Endothelial cell of umbilical vein (primary cell): ENCODE measurements at regions not wholly inside any gene's neighbourhood (a gene's known extent, or its start where the extent isn't known, plus 50 kb on each side); places are given as distances from the start of the nearest gene placed in this dataset.

Experiments
- BruUV-seq: library from RNA; stranded (reverse); fragments of 400-500 nt; replicated peaks from 2 replicates; lab custom pipeline; 2021; lab: Mats Ljungman, UMichigan
- CTCF ChIA-PET: fragments of 300-600, 350-600 bp; sonication (Branson Sonifier 250); formaldehyde crosslinking; loops from one replicate; lab custom pipeline; 2021; ENCODE audit warnings: antibody characterized with exemption, inconsistent platforms; lab: Charles Lee
- POLR2A ChIA-PET: fragments of 300-600, 350-600 bp; sonication (Branson Sonifier 250); formaldehyde crosslinking; loops from one replicate; lab custom pipeline; 2021; ENCODE audit warnings: antibody characterized with exemption, inconsistent platforms; lab: Charles Lee
- DNase-seq: peaks from one replicate; pipeline ENCODE4 v3.0.0-alpha.2; 2011; ENCODE audit warnings: low read depth, low spot score
- FAIRE-seq: peaks from 2 replicates; lab custom pipeline; 2011; peaks lifted over from hg19 to GRCh38; lab: Jason Lieb, UNC
- H2AFZ ChIP-seq: 2 replicates; pipeline ENCODE4 v1.6.0; 2012; ENCODE audit warnings: low read depth, low read length, control low read depth, inconsistent platforms
- H3K27ac ChIP-seq: 2 replicates; pipeline ENCODE4 v1.5.1; 2011; ENCODE audit warnings: low read depth, mild to moderate bottlenecking, control low read depth, low read length, moderate library complexity; ENCODE audit not compliant: insufficient read depth
- H3K27me3 ChIP-seq, 2 experiments: 2 replicates each; pipeline versions ENCODE4 v1.6.0 to v1.6.1; 2011; ENCODE audit warnings: low read length in 2 of 2, mixed read lengths in 1 of 2; ENCODE audit not compliant: control insufficient read depth in 2 of 2, insufficient read depth in 2 of 2
- H3K36me3 ChIP-seq, 2 experiments: 2 replicates in 1 of 2; 3 replicates in 1 of 2; pipeline ENCODE4 v1.5.1; 2011; ENCODE audit warnings: low read length in 2 of 2, mild to moderate bottlenecking in 1 of 2, moderate library complexity in 1 of 2; ENCODE audit not compliant: control insufficient read depth in 2 of 2, insufficient read depth in 2 of 2; ENCODE audit errors: extremely low read depth in 1 of 2
- H3K4me1 ChIP-seq: 3 replicates; pipeline ENCODE4 v1.5.1; 2011; ENCODE audit warnings: mild to moderate bottlenecking, low read length; ENCODE audit not compliant: control insufficient read depth, insufficient read depth; ENCODE audit errors: extremely low read depth
- H3K4me2 ChIP-seq: 2 replicates; pipeline ENCODE4 v1.6.1; 2011; ENCODE audit warnings: low read length, control low read depth, mixed read lengths; ENCODE audit not compliant: insufficient read depth
- H3K4me3 ChIP-seq, 3 experiments: fragments of 200-600 bp in 1 of 3; sonication (generic), shearing (Covaris generic) in 1 of 3; replicated peaks in 1 of 3; 2 replicates each; pipeline ENCODE4 v1.5.1; 2011 to 2016; ENCODE audit warnings: control low read depth in 3 of 3, low read length in 3 of 3, mild to moderate bottlenecking in 2 of 3, inconsistent platforms in 1 of 3, low read depth in 1 of 3, moderate library complexity in 1 of 3; ENCODE audit not compliant: insufficient read depth in 1 of 3
- H3K79me2 ChIP-seq: 2 replicates; pipeline ENCODE4 v1.6.0; 2012; ENCODE audit warnings: low read length, inconsistent platforms; ENCODE audit not compliant: control insufficient read depth, insufficient read depth
- H3K9ac ChIP-seq: replicated peaks from 2 replicates; pipeline ENCODE3; 2011; ENCODE audit warnings: low read length, control low read depth; ENCODE audit not compliant: insufficient read depth; ENCODE audit errors: extremely low read depth
- H3K9me1 ChIP-seq: replicated peaks from 3 replicates; pipeline ENCODE4 v1.6.0; 2011; ENCODE audit warnings: mild to moderate bottlenecking, low read length; ENCODE audit not compliant: control insufficient read depth, insufficient read depth; ENCODE audit errors: extremely low read depth
- H3K9me3 ChIP-seq: replicated peaks from 2 replicates; pipeline ENCODE4 v1.5.1; 2012; ENCODE audit warnings: low read length, inconsistent platforms; ENCODE audit not compliant: control insufficient read depth, insufficient read depth
- H4K20me1 ChIP-seq: replicated peaks from 2 replicates; pipeline ENCODE3; 2011; ENCODE audit warnings: mild to moderate bottlenecking, low read length; ENCODE audit not compliant: control insufficient read depth, insufficient read depth; ENCODE audit errors: extremely low read depth
- CTCF ChIP-seq, 2 donors: IDR thresholded peaks; 1 replicate in 1 of 2; 2 replicates in 1 of 2; pipeline ENCODE4 v1.5.1; 2011; ENCODE audit warnings: low read length in 2 of 2, mild to moderate bottlenecking in 2 of 2, moderate library complexity in 2 of 2, control low read depth in 1 of 2, inconsistent platforms in 1 of 2, low read depth in 1 of 2; ENCODE audit not compliant: insufficient read depth in 1 of 2; ENCODE audit errors: extremely low read depth in 1 of 2
- EZH2 ChIP-seq: IDR thresholded peaks from 2 replicates; pipeline ENCODE4 v1.6.1; 2012; ENCODE audit warnings: borderline replicate concordance, low read depth, mild to moderate bottlenecking, moderate library complexity, low read length, inconsistent platforms; ENCODE audit not compliant: severe bottlenecking
- FOS ChIP-seq: IDR thresholded peaks from 2 replicates; pipeline ENCODE4 v1.6.1; 2011; ENCODE audit warnings: mild to moderate bottlenecking, low read length, moderate library complexity, borderline replicate concordance; ENCODE audit not compliant: insufficient read depth
- GATA2 ChIP-seq: IDR thresholded peaks from 2 replicates; pipeline ENCODE4 v1.7.0; 2011; ENCODE audit warnings: low read depth, mild to moderate bottlenecking, moderate library complexity, mixed read lengths, low read length; ENCODE audit not compliant: insufficient read length, insufficient read depth
- JUN ChIP-seq: IDR thresholded peaks from 2 replicates; pipeline ENCODE4 v1.6.1; 2011; ENCODE audit warnings: borderline replicate concordance, low read depth; ENCODE audit not compliant: insufficient read length, insufficient read depth
- MYC ChIP-seq: IDR thresholded peaks from one replicate; pipeline ENCODE4 v1.6.1; 2011; ENCODE audit warnings: mild to moderate bottlenecking, low read depth, low read length
- POLR2A ChIP-seq: IDR thresholded peaks from 2 replicates; pipeline ENCODE4 v1.6.1; 2012; ENCODE audit warnings: low read depth, mild to moderate bottlenecking, control low read depth, low read length
- POLR2AphosphoS5 ChIP-seq: IDR thresholded peaks from 2 replicates; pipeline ENCODE4 v1.6.1; 2012; ENCODE audit warnings: low read depth, mild to moderate bottlenecking, control low read depth, low read length, moderate library complexity; ENCODE audit not compliant: insufficient read depth
- dilution Hi-C: fragments of 300-500 bp; cut with MboI; formaldehyde crosslinking; loops from one replicate; pipeline ENCODE4 v1.15.0; 2019; ENCODE audit warnings: low sequenced_read_pairs; ENCODE audit not compliant: extremely low pct_ligation_motif_present
- intact Hi-C: fragments of 100-400 bp; cut with micrococcal nuclease; formaldehyde crosslinking; loops from one replicate; pipeline ENCODE4 v1.10.0; 2022
- TF ChIP-seq, protein P1 (sequence below): IDR thresholded peaks from 2 replicates; pipeline ENCODE4 v1.6.1; 2011; ENCODE audit not compliant: insufficient read depth, insufficient read length

- Histone ChIP-seq H3K27me3 (no peaks in the 10 kb centered on the region), H3K9me1 (no peaks in the 10 kb centered on the region), H3K27ac (no peak overlapping the region), H3K9ac (no peak overlapping the region), H3K4me3 (no peak overlapping the region), H3K4me2 (no peak overlapping the region), H2AFZ (no peak overlapping the region), H3K79me2 (no peaks in the 10 kb centered on the region), H3K4me1 (no peaks in the 10 kb centered on the region), H3K9me3 (no peaks in the 10 kb centered on the region), H4K20me1 (no peaks in the 10 kb centered on the region), H3K36me3 (no peaks in the 10 kb centered on the region)
- DNase-seq (peak; percentile 3), FAIRE-seq (no peak)
- BruUV-seq = no TSS peak
- ChIA-PET POLR2A (no interaction called here), CTCF (no interaction called here)
- dilution Hi-C loops = no loop called here
- intact Hi-C loops = no loop called here
- TF ChIP-seq CTCF (IDR thresholded peaks at IDR 0.05; ENCODE audit: extremely low read depth in 1 of 2, insufficient read depth in 1 of 2, low read depth in 1 of 2, low read length in 2 of 2) = no peak
- TF ChIP-seq FOS = peak; percentile 69
These were observed 68.0 kb upstream of the KCNQ5 start for GRCh38 chr6:72553531-72554511.

- no peaks in the 10 kb centered on the region for H3K36me3 ChIP-seq
- H3K4me2 ChIP-seq = no peak overlapping the region
- no peaks in the 10 kb centered on the region for H3K4me1 ChIP-seq
- DNase-seq (no peak), FAIRE-seq (no peak)
- no peaks in the 10 kb centered on the region for H3K9me1 ChIP-seq
- no peak overlapping the region for H2AFZ ChIP-seq
- POLR2A ChIA-PET = no interaction called here
- intact Hi-C loops = no loop called here
- no TSS peak for BruUV-seq
- no peaks in the 10 kb centered on the region for H3K79me2 ChIP-seq
- dilution Hi-C loops = no loop called here
- H3K4me3 ChIP-seq = no peak overlapping the region
- CTCF ChIA-PET = no interaction called here
- H3K27me3 ChIP-seq = no peaks in the 10 kb centered on the region
- H3K27ac ChIP-seq = no peak overlapping the region
- no peaks in the 10 kb centered on the region for H4K20me1 ChIP-seq
- TF ChIP-seq EZH2 = no peak
- no peak for TF ChIP-seq MYC
- no peak for TF ChIP-seq POLR2A
- TF ChIP-seq FOS = no peak
- TF ChIP-seq, protein P1, sequence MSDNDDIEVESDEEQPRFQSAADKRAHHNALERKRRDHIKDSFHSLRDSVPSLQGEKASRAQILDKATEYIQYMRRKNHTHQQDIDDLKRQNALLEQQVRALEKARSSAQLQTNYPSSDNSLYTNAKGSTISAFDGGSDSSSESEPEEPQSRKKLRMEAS = no peak
- no peak for TF ChIP-seq POLR2AphosphoS5
- TF ChIP-seq GATA2 = no peak
- TF ChIP-seq CTCF (IDR thresholded peaks at IDR 0.05; ENCODE audit: extremely low read depth in 1 of 2, insufficient read depth in 1 of 2, low read depth in 1 of 2, low read length in 2 of 2) = no peak
- no peak for TF ChIP-seq JUN
- H3K9ac ChIP-seq = no peak overlapping the region
- H3K9me3 ChIP-seq = no peaks in the 10 kb centered on the region
These were observed 67.1 kb upstream of the KCNQ5 start for GRCh38 chr6:72554761-72555221.
